H1 (cell line): ENCODE measurements at regions not wholly inside any gene's neighbourhood (a gene's known extent, or its start where the extent isn't known, plus 50 kb on each side); places are given as distances from the start of the nearest gene placed in this dataset.

ENCODE experiments used
- CBX5 ChIP-seq: fragments of 300-800, 300-1000 bp; sonication (generic); IDR thresholded peaks from 2 replicates; pipeline ENCODE4 v1.7.1; 2016; ENCODE audit warnings: antibody characterized with exemption, low read length, low read depth
- CHD2 ChIP-seq: IDR thresholded peaks from 2 replicates; pipeline ENCODE4 v1.6.1; 2012; ENCODE audit warnings: low read length, improper control_type of control experiment
- GTF2F1 ChIP-seq: IDR thresholded peaks from 2 replicates; pipeline ENCODE4 v1.6.1; 2012; ENCODE audit warnings: low read depth, low read length, improper control_type of control experiment, borderline replicate concordance
- KDM5A ChIP-seq: fragments of 200-600 bp; IDR thresholded peaks from 2 replicates; pipeline ENCODE4 v1.7.1; 2012; ENCODE audit warnings: mild to moderate bottlenecking, low read length, inconsistent platforms, mixed read lengths
- SIX5 ChIP-seq: IDR thresholded peaks from 2 replicates; pipeline ENCODE4 v1.6.1; 2011; ENCODE audit warnings: mild to moderate bottlenecking, low read depth, low read length
- SP4 ChIP-seq: IDR thresholded peaks from 2 replicates; pipeline ENCODE4 v1.6.1; 2012; ENCODE audit warnings: low read length, inconsistent platforms
- TBP ChIP-seq: IDR thresholded peaks from 2 replicates; pipeline ENCODE4 v1.6.1; 2011; ENCODE audit warnings: low read depth, low read length, improper control_type of control experiment
- TCF12 ChIP-seq: IDR thresholded peaks from 2 replicates; pipeline ENCODE4 v1.6.1; 2011; ENCODE audit warnings: low read depth, mild to moderate bottlenecking, low read length
- ZNF274 ChIP-seq: IDR thresholded peaks from 2 replicates; pipeline ENCODE4 v1.7.0; 2012; ENCODE audit warnings: low read length, borderline replicate concordance; ENCODE audit errors: extremely low read depth

DNA sequence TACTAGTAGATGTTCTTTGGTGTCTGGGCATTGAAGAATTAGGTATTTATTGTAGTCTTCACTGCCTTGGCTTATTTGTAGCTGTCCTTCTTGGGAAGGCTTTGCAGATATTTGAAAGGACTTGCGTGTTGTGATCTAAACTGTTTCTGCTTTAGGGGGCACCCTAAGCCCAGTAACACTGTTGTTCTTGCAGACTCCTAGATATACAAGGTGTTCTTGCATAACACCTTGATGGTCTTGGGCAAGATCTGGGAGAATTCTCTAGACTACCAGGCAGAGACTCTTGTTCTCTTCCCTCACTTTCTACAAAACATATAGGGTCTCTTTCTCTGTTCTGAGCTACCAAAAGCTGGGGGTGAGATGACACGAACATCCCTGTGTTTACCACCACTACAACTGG, 179.1 kb downstream of the FAM170A start (continued):
- TF ChIP-seq TBP (no peak), SP4 (no peak), SIX5 (no peak), ZNF274 (no peak), GTF2F1 (no peak), CBX5 (no peak), CHD2 (no peak), TCF12 (no peak), KDM5A (no peak)
